ENCODE measurements at regions not wholly inside any gene's neighbourhood (a gene's known extent, or its start where the extent isn't known, plus 50 kb on each side); places are given as distances from the start of the nearest gene placed in this dataset.

GRCh38 chr1:101509370-101509769, 272.6 kb downstream of the S1PR1 start:
- Histone ChIP-seq H2AFZ (no peak overlapping the region), H3K9me2 (replicated peaks; ENCODE audit: insufficient read depth) (no peaks in the 10 kb centered on the region), H3K27me3 (no peaks in the 10 kb centered on the region), H3K9me3 (ENCODE audit: low read depth) (no peaks in the 10 kb centered on the region), H3K36me3 (replicated peaks; ENCODE audit: insufficient read depth, low read depth) (no peaks in the 10 kb centered on the region), H4K20me1 (ENCODE audit: insufficient read depth, poor library complexity, severe bottlenecking) (no peaks in the 10 kb centered on the region), H3K4me2 (no peak overlapping the region), H3K4me1 (ENCODE audit: insufficient read depth) (peaks cover 5% of the 10 kb centered on the region), H3K27ac (no peak overlapping the region), H3K79me2 (no peaks in the 10 kb centered on the region), H3K4me3 (no peak overlapping the region)
- WGBS (ENCODE audit: low lambda C conversion rate, missing lambda C conversion rate), result 87% methylated on average over 1 of the region's 1 CpG
- no peak for TF ChIP-seq EZH2 (IDR thresholded peaks at IDR 0.05; ENCODE audit: borderline replicate concordance)
- TF ChIP-seq EZH2phosphoT487 (IDR thresholded peaks at IDR 0.05; ENCODE audit: low read depth, severe bottlenecking, unreplicated experiment), result no peak
- no peak for TF ChIP-seq CTCF (IDR thresholded peaks at IDR 0.05; ENCODE audit: poor library complexity)
- DNase-seq (ENCODE audit: low spot score), result no peak

- Histone ChIP-seq H3K9me2 (replicated peaks; ENCODE audit: insufficient read depth) (no peaks in the 10 kb centered on the region), H3K27me3 (no peaks in the 10 kb centered on the region), H3K4me1 (ENCODE audit: insufficient read depth) (peaks cover 5% of the 10 kb centered on the region), H3K36me3 (replicated peaks; ENCODE audit: insufficient read depth, low read depth) (no peaks in the 10 kb centered on the region), H3K9me3 (ENCODE audit: low read depth) (no peaks in the 10 kb centered on the region), H2AFZ (no peak overlapping the region), H3K27ac (no peak overlapping the region), H3K4me3 (no peak overlapping the region), H3K79me2 (no peaks in the 10 kb centered on the region), H4K20me1 (ENCODE audit: insufficient read depth, poor library complexity, severe bottlenecking) (no peaks in the 10 kb centered on the region), H3K4me2 (no peak overlapping the region)
- TF ChIP-seq EZH2 (IDR thresholded peaks at IDR 0.05; ENCODE audit: borderline replicate concordance), result no peak
- TF ChIP-seq CTCF (IDR thresholded peaks at IDR 0.05; ENCODE audit: poor library complexity), result no peak
- no peak for TF ChIP-seq EZH2phosphoT487 (IDR thresholded peaks at IDR 0.05; ENCODE audit: low read depth, severe bottlenecking, unreplicated experiment)
- DNase-seq (ENCODE audit: low spot score), result no peak
- 85% methylated on average over 2 of the region's 2 CpGs for WGBS (ENCODE audit: low lambda C conversion rate, missing lambda C conversion rate)
These were observed 274.5 kb downstream of the S1PR1 start for GRCh38 chr1:101511202-101511891.

GRCh38 chr1:101520302-101520701, 283.5 kb downstream of the S1PR1 start:
- H3K4me2 ChIP-seq, result peak overlapping the region; percentile 34
- no peaks in the 10 kb centered on the region for H3K79me2 ChIP-seq
- no peaks in the 10 kb centered on the region for H3K36me3 ChIP-seq (replicated peaks; ENCODE audit: insufficient read depth, low read depth)
- no peaks in the 10 kb centered on the region for H3K9me2 ChIP-seq (replicated peaks; ENCODE audit: insufficient read depth)
- H2AFZ ChIP-seq, result no peak overlapping the region
- no peaks in the 10 kb centered on the region for H3K27me3 ChIP-seq
- H3K27ac ChIP-seq, result no peak overlapping the region
- no peaks in the 10 kb centered on the region for H3K4me1 ChIP-seq (ENCODE audit: insufficient read depth)
- no peak for TF ChIP-seq EZH2 (IDR thresholded peaks at IDR 0.05; ENCODE audit: borderline replicate concordance)
- no peak for TF ChIP-seq EZH2phosphoT487 (IDR thresholded peaks at IDR 0.05; ENCODE audit: low read depth, severe bottlenecking, unreplicated experiment)
- peak; percentile 85 for TF ChIP-seq CTCF (IDR thresholded peaks at IDR 0.05; ENCODE audit: poor library complexity)
- no peaks in the 10 kb centered on the region for H4K20me1 ChIP-seq (ENCODE audit: insufficient read depth, poor library complexity, severe bottlenecking)
- H3K4me3 ChIP-seq, result no peak overlapping the region
- 7% methylated on average over 4 of the region's 4 CpGs for WGBS (ENCODE audit: low lambda C conversion rate, missing lambda C conversion rate)
- DNase-seq (ENCODE audit: low spot score), result peak; percentile 72
- H3K9me3 ChIP-seq (ENCODE audit: low read depth), result no peaks in the 10 kb centered on the region
